NT2/D1 (cell line): ENCODE measurements at regions not wholly inside any gene's neighbourhood (a gene's known extent, or its start where the extent isn't known, plus 50 kb on each side); places are given as distances from the start of the nearest gene placed in this dataset.
A peak's percentile ranks its signal among the peaks of the same experiment; 100 is the strongest.

ENCODE experiments used
- DNase-seq: peaks from one replicate; pipeline ENCODE4 v3.0.0-alpha.2; 2011; ENCODE audit warnings: low read depth, low spot score
- H3K27me3 ChIP-seq: 2 replicates; pipeline ENCODE4 v1.6.0; 2011; ENCODE audit warnings: mild to moderate bottlenecking; ENCODE audit not compliant: insufficient read length, insufficient read depth
- H3K36me3 ChIP-seq: 2 replicates; pipeline ENCODE4 v1.6.1; 2011; ENCODE audit warnings: mild to moderate bottlenecking, low read length, mixed read lengths; ENCODE audit not compliant: insufficient read depth, insufficient read length
- H3K4me1 ChIP-seq: 2 replicates; pipeline ENCODE4 v1.5.1; 2011; ENCODE audit not compliant: insufficient read depth, insufficient read length
- H3K4me3 ChIP-seq: 2 replicates; pipeline ENCODE4 v1.5.1; 2011; ENCODE audit warnings: low read depth; ENCODE audit not compliant: insufficient read length
- H3K9ac ChIP-seq: 2 replicates; pipeline ENCODE4 v1.6.0; 2011; ENCODE audit warnings: low read depth; ENCODE audit not compliant: insufficient read length
- H3K9me3 ChIP-seq: 2 replicates; pipeline ENCODE4 v1.5.1; 2011; ENCODE audit warnings: mild to moderate bottlenecking, low read length; ENCODE audit not compliant: insufficient read depth
- SUZ12 ChIP-seq: IDR thresholded peaks from 2 replicates; pipeline ENCODE4 v1.6.1; 2011; ENCODE audit not compliant: insufficient read length, insufficient read depth; ENCODE audit errors: extremely low read depth
- YY1 ChIP-seq: IDR thresholded peaks from 2 replicates; pipeline ENCODE4 v1.6.1; 2011; ENCODE audit not compliant: insufficient read length, insufficient read depth
- ZNF274 ChIP-seq: IDR thresholded peaks from 2 replicates; pipeline ENCODE4 v1.6.1; 2011; ENCODE audit warnings: mild to moderate bottlenecking, low read depth, low read length

DNA sequence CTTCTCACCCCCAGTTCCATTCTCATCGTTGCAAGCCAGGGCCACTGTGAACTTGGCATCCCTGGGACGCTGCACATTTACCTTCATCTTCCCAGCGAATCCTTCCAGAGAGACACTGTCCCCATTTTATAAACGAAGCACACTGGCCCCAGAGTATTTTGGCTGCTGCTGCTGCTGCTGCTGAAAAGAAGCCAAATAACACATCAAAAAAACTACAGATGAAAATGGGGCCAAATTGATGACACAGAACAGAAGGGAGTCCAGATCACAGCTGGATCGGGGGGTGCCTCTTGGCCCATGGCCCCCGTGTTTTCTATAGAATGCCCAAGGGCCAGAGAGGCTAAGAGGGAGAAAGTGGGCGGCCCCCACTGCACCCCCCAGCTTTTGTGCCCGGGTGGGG lies 221.0 kb upstream of the IGF1R start:
- H3K4me3 ChIP-seq, result no peak overlapping the region
- H3K4me1 ChIP-seq, result no peaks in the 10 kb centered on the region
- TF ChIP-seq YY1 (no peak), ZNF274 (no peak), SUZ12 (no peak)
- H3K9me3 ChIP-seq, result peaks cover 10% of the 10 kb centered on the region
- H3K27me3 ChIP-seq, result peaks cover 64% of the 10 kb centered on the region
- DNase-seq, result no peak
- H3K36me3 ChIP-seq, result no peaks in the 10 kb centered on the region
- H3K9ac ChIP-seq, result no peak overlapping the region

DNA sequence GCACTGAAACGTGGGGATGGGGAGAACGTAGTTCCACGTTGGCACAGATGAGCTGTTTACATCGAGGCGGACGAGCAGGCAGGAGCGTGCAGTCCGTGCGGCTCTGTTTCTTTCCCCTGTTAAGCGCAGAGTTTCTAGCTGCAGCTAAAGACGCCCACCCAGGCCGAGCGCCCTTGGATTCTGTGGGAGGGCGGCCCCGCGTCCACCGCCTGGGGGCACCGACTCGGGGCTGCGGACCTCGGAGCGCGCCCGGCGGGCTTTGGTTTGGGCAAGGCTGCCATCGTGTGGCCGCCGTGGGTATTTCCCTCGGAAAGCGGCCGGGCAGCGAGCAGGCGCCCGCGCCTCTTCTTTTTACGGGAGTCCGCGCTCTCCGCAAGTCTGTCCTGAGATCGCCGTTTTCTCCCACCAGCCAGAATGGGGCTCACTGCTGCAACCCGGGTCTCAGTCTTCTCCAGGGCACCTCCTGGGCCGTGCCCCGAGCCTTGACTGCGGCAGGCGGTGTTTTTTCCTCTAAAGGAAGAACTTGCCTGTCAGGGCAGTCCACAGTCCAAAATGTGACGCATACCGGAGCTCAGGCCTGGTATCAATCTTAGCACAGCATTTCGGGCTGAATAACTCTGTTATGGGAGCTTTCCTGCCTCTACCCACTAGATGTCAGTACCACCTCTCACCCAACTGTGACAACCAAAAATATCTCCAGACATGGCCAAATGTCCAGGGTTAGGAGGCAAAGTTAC lies 219.9 kb upstream of the IGF1R start:
- peak; percentile 64 for DNase-seq
- peaks cover 54% of the 10 kb centered on the region for H3K27me3 ChIP-seq
- no peaks in the 10 kb centered on the region for H3K36me3 ChIP-seq
- H3K4me3 ChIP-seq, result peak overlapping the region; percentile 19
- H3K4me1 ChIP-seq, result no peaks in the 10 kb centered on the region
- H3K9ac ChIP-seq, result peak overlapping the region; percentile 67
- H3K9me3 ChIP-seq, result peaks cover 10% of the 10 kb centered on the region
- TF ChIP-seq ZNF274 (no peak), YY1 (no peak)

DNA sequence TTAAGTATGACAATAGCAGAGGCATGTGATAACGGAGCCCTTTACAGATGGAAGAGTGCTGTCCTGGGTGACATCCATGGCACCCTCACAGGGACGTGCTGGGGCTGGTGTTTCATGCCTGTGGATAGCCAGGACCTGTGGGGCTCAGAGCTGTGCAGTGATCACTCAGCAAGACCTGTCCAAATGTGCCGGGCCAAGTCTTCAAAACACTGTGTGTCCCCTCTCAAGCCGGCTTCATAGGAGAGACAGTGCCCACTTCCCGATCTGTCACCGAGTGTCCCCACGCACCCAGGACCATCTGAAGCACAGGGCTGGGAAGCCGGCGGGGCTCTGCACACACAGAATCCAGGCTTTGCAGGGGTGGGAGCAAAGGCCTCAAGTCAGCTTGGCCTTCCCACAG lies 217.2 kb upstream of the IGF1R start:
- no peaks in the 10 kb centered on the region for H3K36me3 ChIP-seq
- TF ChIP-seq YY1, result no peak
- TF ChIP-seq ZNF274, result no peak
- no peak for TF ChIP-seq SUZ12
- no peak overlapping the region for H3K4me3 ChIP-seq
- no peak overlapping the region for H3K9ac ChIP-seq
- H3K9me3 ChIP-seq, result peaks cover 10% of the 10 kb centered on the region
- no peak for DNase-seq
- H3K27me3 ChIP-seq, result peaks cover 37% of the 10 kb centered on the region
- no peaks in the 10 kb centered on the region for H3K4me1 ChIP-seq

DNA sequence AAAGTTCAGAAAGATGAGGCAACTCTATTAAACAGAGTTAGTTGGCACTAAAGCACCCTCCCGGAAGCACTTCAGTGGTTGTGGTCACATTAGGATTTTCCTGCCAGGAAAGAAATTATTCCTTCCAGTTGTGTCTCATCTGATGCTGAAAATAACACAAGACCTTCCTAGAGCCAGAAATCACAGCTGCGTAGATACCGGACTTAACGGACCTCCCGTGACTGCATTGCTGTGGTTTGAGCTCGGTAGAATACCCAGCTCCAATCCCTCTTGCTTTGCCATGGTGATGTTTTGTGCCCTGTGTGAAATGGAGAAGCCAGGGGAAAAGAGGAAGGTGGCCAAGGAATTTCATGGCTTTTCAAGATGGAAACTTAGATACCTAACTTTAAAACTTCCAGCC lies 215.0 kb upstream of the IGF1R start:
- DNase-seq, result no peak
- Histone ChIP-seq H3K4me3 (no peak overlapping the region), H3K9ac (no peak overlapping the region), H3K27me3 (peaks cover 16% of the 10 kb centered on the region), H3K4me1 (no peaks in the 10 kb centered on the region), H3K36me3 (no peaks in the 10 kb centered on the region), H3K9me3 (peaks cover 10% of the 10 kb centered on the region)
- TF ChIP-seq ZNF274 (no peak), SUZ12 (no peak), YY1 (no peak)

DNA sequence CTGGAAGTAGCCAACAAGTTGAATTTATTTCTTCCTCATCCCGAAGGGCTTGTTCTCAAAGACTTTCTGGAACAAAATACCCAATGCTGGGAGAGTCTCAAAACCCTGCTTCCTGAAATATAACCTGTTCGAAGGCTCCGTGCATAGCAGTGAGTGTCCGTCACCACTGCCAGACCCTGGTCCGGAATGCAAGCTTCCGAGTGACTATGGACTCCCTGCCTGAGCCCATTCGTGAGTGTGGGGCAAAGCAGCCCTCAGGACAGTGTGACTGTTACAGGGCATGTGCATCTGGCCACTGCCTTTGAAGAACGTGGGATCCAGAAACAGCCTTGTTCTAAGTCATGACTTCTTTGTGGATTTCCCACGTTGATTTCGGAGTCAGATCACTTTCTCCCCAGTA lies 214.5 kb upstream of the IGF1R start:
- H3K9ac ChIP-seq, result no peak overlapping the region
- DNase-seq, result no peak
- no peaks in the 10 kb centered on the region for H3K4me1 ChIP-seq
- no peak for TF ChIP-seq YY1
- TF ChIP-seq SUZ12, result no peak
- no peak for TF ChIP-seq ZNF274
- H3K27me3 ChIP-seq, result peaks cover 12% of the 10 kb centered on the region
- H3K4me3 ChIP-seq, result no peak overlapping the region
- H3K36me3 ChIP-seq, result no peaks in the 10 kb centered on the region
- peaks cover 8% of the 10 kb centered on the region for H3K9me3 ChIP-seq

DNA sequence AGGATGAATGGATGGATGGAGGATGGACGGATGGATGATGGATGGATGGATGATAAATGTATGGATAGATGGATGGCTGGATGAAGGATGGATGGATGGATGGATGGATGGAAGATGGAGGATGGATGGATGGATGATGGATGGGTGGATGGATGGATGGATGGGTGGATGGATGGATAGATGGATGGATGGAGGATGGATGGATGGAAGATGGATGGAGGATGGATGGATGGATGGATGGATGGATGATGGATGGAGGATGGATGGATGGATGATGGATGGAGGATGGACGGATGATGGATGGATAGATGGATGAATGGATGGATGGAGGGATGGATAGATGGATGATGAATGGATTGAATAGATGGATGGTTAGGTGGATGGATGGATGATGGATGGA lies 210.6 kb upstream of the IGF1R start:
- Histone ChIP-seq H3K9ac (no peak overlapping the region), H3K4me3 (no peak overlapping the region), H3K4me1 (no peaks in the 10 kb centered on the region), H3K9me3 (no peaks in the 10 kb centered on the region; the same call in 1 of the 2 replicates), H3K36me3 (no peaks in the 10 kb centered on the region), H3K27me3 (no peaks in the 10 kb centered on the region)
- TF ChIP-seq ZNF274 (no peak), SUZ12 (no peak), YY1 (no peak)
- DNase-seq, result no peak

DNA sequence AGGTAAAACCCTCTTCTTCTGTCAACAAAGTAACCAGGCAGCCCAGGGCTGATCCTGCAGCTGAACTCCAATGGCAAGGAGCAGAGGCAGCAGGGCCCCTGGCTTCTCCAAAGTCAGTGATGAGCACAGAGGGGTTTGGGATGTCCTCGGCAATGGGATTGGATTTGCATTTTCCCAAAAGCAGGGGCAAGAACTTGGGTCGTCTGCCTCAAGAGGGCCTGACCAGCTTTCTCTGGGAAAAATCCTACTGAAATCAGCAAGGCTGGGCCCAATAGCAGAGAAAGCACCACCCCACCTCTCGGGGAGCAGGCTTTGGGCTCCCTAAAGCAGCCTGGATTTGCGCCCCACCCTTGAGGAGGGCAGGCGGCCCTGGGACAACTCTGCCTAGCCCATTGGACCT lies 210.0 kb upstream of the IGF1R start:
- Histone ChIP-seq H3K27me3 (no peaks in the 10 kb centered on the region), H3K4me1 (no peaks in the 10 kb centered on the region), H3K36me3 (no peaks in the 10 kb centered on the region), H3K4me3 (no peak overlapping the region), H3K9ac (no peak overlapping the region), H3K9me3 (no peaks in the 10 kb centered on the region)
- TF ChIP-seq ZNF274 (no peak), SUZ12 (no peak), YY1 (no peak)
- DNase-seq, result no peak

DNA sequence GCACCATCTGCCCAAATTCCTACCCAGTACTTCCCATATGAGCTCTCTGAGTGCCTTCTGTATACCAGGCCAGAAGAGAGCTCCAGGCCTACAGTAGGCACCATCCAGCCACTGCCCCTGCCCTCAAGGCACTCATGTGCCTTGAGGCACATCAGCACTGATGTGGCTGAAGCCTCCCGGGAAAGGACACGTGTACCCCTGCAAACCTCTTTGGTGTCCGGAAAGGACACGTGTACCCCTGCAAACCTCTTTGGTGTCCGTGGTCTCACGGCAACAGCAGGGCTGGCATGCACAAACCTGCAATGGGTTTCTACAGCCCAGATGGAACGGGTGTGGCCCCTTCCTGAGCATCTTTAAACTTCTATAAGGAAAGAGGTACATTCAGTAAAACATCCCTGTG lies 209.4 kb upstream of the IGF1R start:
- no peak overlapping the region for H3K4me3 ChIP-seq
- no peak overlapping the region for H3K9ac ChIP-seq
- H3K9me3 ChIP-seq, result no peaks in the 10 kb centered on the region
- no peaks in the 10 kb centered on the region for H3K36me3 ChIP-seq
- H3K4me1 ChIP-seq, result no peaks in the 10 kb centered on the region
- H3K27me3 ChIP-seq, result no peaks in the 10 kb centered on the region
- TF ChIP-seq ZNF274 (no peak), SUZ12 (no peak), YY1 (no peak)
- no peak for DNase-seq
